Ishikawa (cell line): ENCODE measurements at regions not wholly inside any gene's neighbourhood (a gene's known extent, or its start where the extent isn't known, plus 50 kb on each side); places are given as distances from the start of the nearest gene placed in this dataset.

ENCODE experiments used
- CEBPB ChIP-seq: IDR thresholded peaks from 2 replicates; pipeline ENCODE4 v1.6.1; 2012
- EP300 ChIP-seq: IDR thresholded peaks from 2 replicates; pipeline ENCODE4 v1.6.1; 2012; ENCODE audit warnings: borderline replicate concordance
- FOXM1 ChIP-seq: IDR thresholded peaks from 2 replicates; pipeline ENCODE4 v1.6.1; 2012; ENCODE audit warnings: low read depth, borderline replicate concordance
- MAX ChIP-seq: IDR thresholded peaks from 2 replicates; pipeline ENCODE4 v1.6.1; 2012
- RAD21 ChIP-seq: IDR thresholded peaks from 2 replicates; pipeline ENCODE4 v1.6.1; 2012; ENCODE audit warnings: low read depth
- REST ChIP-seq: IDR thresholded peaks from 2 replicates; pipeline ENCODE4 v1.6.1; 2012; ENCODE audit warnings: low read depth, mild to moderate bottlenecking
- TAF1 ChIP-seq: IDR thresholded peaks from 2 replicates; pipeline ENCODE4 v1.6.1; 2012; ENCODE audit warnings: low read depth, mild to moderate bottlenecking
- TCF12 ChIP-seq: IDR thresholded peaks from 2 replicates; pipeline ENCODE4 v1.6.1; 2012; ENCODE audit warnings: low read depth
- TEAD4 ChIP-seq: IDR thresholded peaks from 2 replicates; pipeline ENCODE4 v1.6.1; 2012
- USF1 ChIP-seq: IDR thresholded peaks from 2 replicates; pipeline ENCODE4 v1.6.1; 2012

- TF ChIP-seq USF1 (no peak), FOXM1 (no peak), EP300 (no peak), REST (no peak), CEBPB (no peak), RAD21 (no peak), TEAD4 (no peak), MAX (no peak), TAF1 (no peak), TCF12 (no peak)
Measured at GRCh38 chr22:48622891-48623545, 1204.7 kb downstream of the BRD1 start.
